HepG2 (cell line): ENCODE measurements at regions not wholly inside any gene's neighbourhood (a gene's known extent, or its start where the extent isn't known, plus 50 kb on each side); places are given as distances from the start of the nearest gene placed in this dataset.

Source experiments
- ATAC-seq: fragments of 200-7000 bp; cut with Tn5 transposase; 3 replicates; pipeline ENCODE4 v1.9.1; 2020; ENCODE audit warnings: mild to moderate bottlenecking, moderate library complexity
- BruUV-seq: library from RNA; stranded (reverse); fragments of 400-500 nt; replicated peaks from 2 replicates; lab custom pipeline; 2021; lab: Mats Ljungman, UMichigan
- CTCF ChIA-PET: fragments of 300-600 bp; formaldehyde crosslinking; extraction: SDS; loops from one replicate; lab custom pipeline; 2021; ENCODE audit warnings: low total read pairs, inconsistent platforms, low intra/inter-chr PET ratio; lab: Yijun Ruan, JAX
- POLR2A ChIA-PET: fragments of 350-600 bp; sonication (Branson Sonifier 250); formaldehyde crosslinking; loops from one replicate; lab custom pipeline; 2020; ENCODE audit warnings: antibody characterized with exemption, inconsistent platforms; lab: Yijun Ruan, JAX
- DNase-seq: peaks from one replicate; pipeline ENCODE4 v3.0.0-alpha.2; 2015; ENCODE audit warnings: low spot score
- FAIRE-seq: peaks from 3 replicates; lab custom pipeline; 2011; peaks lifted over from hg19 to GRCh38; lab: Jason Lieb, UNC
- H2AFZ ChIP-seq: one replicate; pipeline ENCODE4 v1.6.1; 2011; ENCODE audit warnings: low read length, inconsistent platforms
- H3K27ac ChIP-seq: fragments of 300-600 bp; 3 replicates; pipeline ENCODE4 v1.8.0; 2011; ENCODE audit warnings: mixed run types, mild to moderate bottlenecking, mixed read lengths, low read length, inconsistent platforms; ENCODE audit not compliant: insufficient read depth; ENCODE audit errors: extremely low read length
- H3K27me3 ChIP-seq, 2 experiments: fragments of 200-600 bp in 1 of 2; 2 replicates in 1 of 2; 3 replicates in 1 of 2; pipeline versions ENCODE4 v1.6.0 to v1.8.0; 2011; ENCODE audit warnings: low read length in 2 of 2, mild to moderate bottlenecking in 2 of 2, moderate library complexity in 2 of 2, inconsistent platforms in 1 of 2; ENCODE audit not compliant: insufficient read depth in 2 of 2, control insufficient read depth in 1 of 2
- H3K36me3 ChIP-seq, 2 experiments: fragments of 200-600 bp in 1 of 2; replicated peaks in 1 of 2; 2 replicates in 1 of 2; 3 replicates in 1 of 2; pipeline versions ENCODE4 v1.5.1 to v1.8.0; 2011; ENCODE audit warnings: low read length in 2 of 2, inconsistent platforms in 1 of 2; ENCODE audit not compliant: insufficient read depth in 2 of 2, control insufficient read depth in 1 of 2
- H3K4me1 ChIP-seq: 2 replicates; pipeline ENCODE4 v1.5.1; 2012; ENCODE audit warnings: low read length, inconsistent platforms; ENCODE audit not compliant: insufficient read depth
- H3K4me2 ChIP-seq: 2 replicates; pipeline ENCODE4 v1.6.0; 2011; ENCODE audit warnings: low read depth, low read length, inconsistent platforms
- H3K4me3 ChIP-seq, 3 experiments: fragments of 200-600 bp in 1 of 3; sonication (generic), shearing (Covaris generic) in 1 of 3; replicated peaks in 1 of 3; 2 replicates each; pipeline ENCODE4 v1.5.1; 2011 to 2016; ENCODE audit warnings: low read length in 3 of 3, inconsistent platforms in 2 of 3, low read depth in 2 of 3, mild to moderate bottlenecking in 2 of 3, control low read depth in 1 of 3, mixed read lengths in 1 of 3; ENCODE audit not compliant: insufficient read depth in 1 of 3
- H3K79me2 ChIP-seq: one replicate; pipeline ENCODE4 v1.6.1; 2011; ENCODE audit warnings: low read length, inconsistent platforms; ENCODE audit not compliant: insufficient read depth
- H3K9ac ChIP-seq: 2 replicates; pipeline ENCODE4 v1.6.0; 2011; ENCODE audit warnings: mild to moderate bottlenecking, low read depth, low read length, inconsistent platforms; ENCODE audit not compliant: insufficient read depth
- H3K9me3 ChIP-seq: 2 replicates; pipeline ENCODE4 v1.5.1; 2012; ENCODE audit warnings: mild to moderate bottlenecking, low read length
- H4K20me1 ChIP-seq: 2 replicates; pipeline ENCODE4 v1.6.0; 2011; ENCODE audit warnings: inconsistent platforms, mild to moderate bottlenecking, low read length, moderate library complexity; ENCODE audit not compliant: insufficient read depth
- GATAD1 ChIP-seq: IDR thresholded peaks from 2 replicates; pipeline ENCODE4 v1.6.1; 2016; ENCODE audit warnings: missing genetic modification reagents, missing compliant biosample characterization
- MED1 ChIP-seq: sonication (generic); formaldehyde crosslinking; IDR thresholded peaks from 2 replicates; pipeline ENCODE4 v1.4.0; 2020; ENCODE audit warnings: missing genetic modification reagents
- RAD51 ChIP-seq: fragments of 450-650 bp; IDR thresholded peaks from 2 replicates; pipeline ENCODE4 v1.6.1; 2016; ENCODE audit warnings: borderline replicate concordance
- ZNF501 ChIP-seq: sonication (generic); formaldehyde crosslinking; IDR thresholded peaks from 2 replicates; pipeline ENCODE4 v1.5.1; 2020; ENCODE audit warnings: mild to moderate bottlenecking, moderate library complexity, missing genetic modification reagents
- ZNF558 ChIP-seq: sonication (generic); formaldehyde crosslinking; IDR thresholded peaks from 2 replicates; pipeline ENCODE4 v1.9.0; 2022; ENCODE audit warnings: mild to moderate bottlenecking, missing genetic modification reagents, borderline replicate concordance
- ZNF644 ChIP-seq: IDR thresholded peaks from 2 replicates; pipeline ENCODE4 v1.6.1; 2016; ENCODE audit warnings: low read depth
- WGBS: methylation state at CpG from one replicate; pipeline ENCODE4 v1.1.6; 2017; ENCODE audit warnings: low lambda C conversion rate; 5-methylcytosine and 5-hydroxymethylcytosine counted together
- in situ Hi-C: cut with HindIII; loops from 2 replicates; pipeline ENCODE4 v1.10.0; 2017; ENCODE audit warnings: low pct_unique_long_range_greater_than_20kb; ENCODE audit not compliant: extremely low pct_ligation_motif_present
- intact Hi-C: fragments of 100-400 bp; cut with micrococcal nuclease; formaldehyde crosslinking; loops from one replicate; pipeline ENCODE4 v1.10.0; 2022; ENCODE audit not compliant: unreplicated experiment
- TF ChIP-seq, protein P1 (sequence below): sonication (generic); formaldehyde crosslinking; IDR thresholded peaks from 2 replicates; pipeline ENCODE4 v1.8.0; 2022; ENCODE audit warnings: mild to moderate bottlenecking, missing genetic modification reagents; ENCODE audit not compliant: insufficient replicate concordance
- TF ChIP-seq, protein P2 (sequence below): sonication (generic); formaldehyde crosslinking; IDR thresholded peaks from 2 replicates; pipeline ENCODE4 v1.4.0; 2020; ENCODE audit warnings: missing genetic modification reagents
- TF ChIP-seq, protein P3 (sequence below), 2 experiments: fragments of 450-650 bp in 1 of 2; sonication (generic) in 1 of 2; formaldehyde crosslinking; IDR thresholded peaks; 2 replicates each; pipeline versions ENCODE4 v1.5.0 to v1.8.0; 2020 to 2022; ENCODE audit warnings: mild to moderate bottlenecking in 1 of 2, missing genetic modification reagents in 1 of 2
- TF ChIP-seq, protein P4 (sequence below): IDR thresholded peaks from 2 replicates; pipeline ENCODE4 v1.6.1; 2016; ENCODE audit warnings: low read depth, missing genetic modification reagents, missing compliant biosample characterization
- TF ChIP-seq, protein P5 (sequence below): sonication (generic); formaldehyde crosslinking; IDR thresholded peaks from 2 replicates; pipeline ENCODE4 v1.4.0; 2020; ENCODE audit warnings: missing genetic modification reagents, mild to moderate bottlenecking, borderline replicate concordance

DNA sequence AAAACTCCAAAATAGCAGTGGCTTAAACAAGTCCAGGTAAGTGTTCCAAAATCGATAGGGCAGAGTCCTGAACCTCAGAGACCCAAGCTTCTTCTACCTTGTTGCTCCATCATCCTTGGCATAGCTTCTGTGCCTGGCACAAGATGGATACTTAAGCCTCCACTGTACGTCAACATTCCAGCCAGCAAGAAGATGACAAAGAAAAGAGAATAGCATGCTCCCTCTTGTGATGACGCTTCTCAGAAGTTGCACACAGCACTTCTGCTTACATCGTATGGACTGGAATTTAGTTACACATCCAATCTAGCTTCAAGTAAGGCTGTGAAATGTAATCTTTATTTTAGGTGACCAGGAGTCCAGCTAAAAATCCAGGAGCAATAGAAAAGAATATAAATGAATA is 227.4 kb downstream of the ESM1 start:
- POLR2A ChIA-PET = no interaction called here
- Histone ChIP-seq H3K9me3 (no peaks in the 10 kb centered on the region), H3K36me3 (no peaks in the 10 kb centered on the region), H3K27me3 (no peaks in the 10 kb centered on the region), H3K79me2 (no peaks in the 10 kb centered on the region), H3K27ac (no peak overlapping the region), H3K4me1 (no peaks in the 10 kb centered on the region), H3K4me2 (no peak overlapping the region), H4K20me1 (no peaks in the 10 kb centered on the region), H3K4me3 (no peak overlapping the region), H3K9ac (no peak overlapping the region), H2AFZ (no peak overlapping the region)
- CTCF ChIA-PET = no interaction called here
- in situ Hi-C loops = no loop called here
- 22% methylated on average over 4 of the region's 4 CpGs for WGBS
- no peak for ATAC-seq
- no TSS peak for BruUV-seq
- no peak for FAIRE-seq
- DNase-seq = no peak
- intact Hi-C loops = no loop called here
- TF ChIP-seq, protein P1, sequence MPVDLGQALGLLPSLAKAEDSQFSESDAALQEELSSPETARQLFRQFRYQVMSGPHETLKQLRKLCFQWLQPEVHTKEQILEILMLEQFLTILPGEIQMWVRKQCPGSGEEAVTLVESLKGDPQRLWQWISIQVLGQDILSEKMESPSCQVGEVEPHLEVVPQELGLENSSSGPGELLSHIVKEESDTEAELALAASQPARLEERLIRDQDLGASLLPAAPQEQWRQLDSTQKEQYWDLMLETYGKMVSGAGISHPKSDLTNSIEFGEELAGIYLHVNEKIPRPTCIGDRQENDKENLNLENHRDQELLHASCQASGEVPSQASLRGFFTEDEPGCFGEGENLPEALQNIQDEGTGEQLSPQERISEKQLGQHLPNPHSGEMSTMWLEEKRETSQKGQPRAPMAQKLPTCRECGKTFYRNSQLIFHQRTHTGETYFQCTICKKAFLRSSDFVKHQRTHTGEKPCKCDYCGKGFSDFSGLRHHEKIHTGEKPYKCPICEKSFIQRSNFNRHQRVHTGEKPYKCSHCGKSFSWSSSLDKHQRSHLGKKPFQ (CRISPR knock-in tag) = no peak
- TF ChIP-seq ZNF558 (CRISPR knock-in tag) (no peak), MED1 (CRISPR knock-in tag) (no peak), ZNF501 (CRISPR knock-in tag) (no peak), RAD51 (no peak), GATAD1 (CRISPR knock-in tag) (no peak), ZNF644 (CRISPR knock-in tag) (no peak)
- TF ChIP-seq, protein P2, sequence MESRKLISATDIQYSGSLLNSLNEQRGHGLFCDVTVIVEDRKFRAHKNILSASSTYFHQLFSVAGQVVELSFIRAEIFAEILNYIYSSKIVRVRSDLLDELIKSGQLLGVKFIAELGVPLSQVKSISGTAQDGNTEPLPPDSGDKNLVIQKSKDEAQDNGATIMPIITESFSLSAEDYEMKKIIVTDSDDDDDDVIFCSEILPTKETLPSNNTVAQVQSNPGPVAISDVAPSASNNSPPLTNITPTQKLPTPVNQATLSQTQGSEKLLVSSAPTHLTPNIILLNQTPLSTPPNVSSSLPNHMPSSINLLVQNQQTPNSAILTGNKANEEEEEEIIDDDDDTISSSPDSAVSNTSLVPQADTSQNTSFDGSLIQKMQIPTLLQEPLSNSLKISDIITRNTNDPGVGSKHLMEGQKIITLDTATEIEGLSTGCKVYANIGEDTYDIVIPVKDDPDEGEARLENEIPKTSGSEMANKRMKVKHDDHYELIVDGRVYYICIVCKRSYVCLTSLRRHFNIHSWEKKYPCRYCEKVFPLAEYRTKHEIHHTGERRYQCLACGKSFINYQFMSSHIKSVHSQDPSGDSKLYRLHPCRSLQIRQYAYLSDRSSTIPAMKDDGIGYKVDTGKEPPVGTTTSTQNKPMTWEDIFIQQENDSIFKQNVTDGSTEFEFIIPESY = no peak
- TF ChIP-seq, protein P3, sequence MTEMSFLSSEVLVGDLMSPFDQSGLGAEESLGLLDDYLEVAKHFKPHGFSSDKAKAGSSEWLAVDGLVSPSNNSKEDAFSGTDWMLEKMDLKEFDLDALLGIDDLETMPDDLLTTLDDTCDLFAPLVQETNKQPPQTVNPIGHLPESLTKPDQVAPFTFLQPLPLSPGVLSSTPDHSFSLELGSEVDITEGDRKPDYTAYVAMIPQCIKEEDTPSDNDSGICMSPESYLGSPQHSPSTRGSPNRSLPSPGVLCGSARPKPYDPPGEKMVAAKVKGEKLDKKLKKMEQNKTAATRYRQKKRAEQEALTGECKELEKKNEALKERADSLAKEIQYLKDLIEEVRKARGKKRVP (CRISPR knock-in tag; IDR thresholded peaks at IDR 0.05) = no peak
- TF ChIP-seq, protein P4, sequence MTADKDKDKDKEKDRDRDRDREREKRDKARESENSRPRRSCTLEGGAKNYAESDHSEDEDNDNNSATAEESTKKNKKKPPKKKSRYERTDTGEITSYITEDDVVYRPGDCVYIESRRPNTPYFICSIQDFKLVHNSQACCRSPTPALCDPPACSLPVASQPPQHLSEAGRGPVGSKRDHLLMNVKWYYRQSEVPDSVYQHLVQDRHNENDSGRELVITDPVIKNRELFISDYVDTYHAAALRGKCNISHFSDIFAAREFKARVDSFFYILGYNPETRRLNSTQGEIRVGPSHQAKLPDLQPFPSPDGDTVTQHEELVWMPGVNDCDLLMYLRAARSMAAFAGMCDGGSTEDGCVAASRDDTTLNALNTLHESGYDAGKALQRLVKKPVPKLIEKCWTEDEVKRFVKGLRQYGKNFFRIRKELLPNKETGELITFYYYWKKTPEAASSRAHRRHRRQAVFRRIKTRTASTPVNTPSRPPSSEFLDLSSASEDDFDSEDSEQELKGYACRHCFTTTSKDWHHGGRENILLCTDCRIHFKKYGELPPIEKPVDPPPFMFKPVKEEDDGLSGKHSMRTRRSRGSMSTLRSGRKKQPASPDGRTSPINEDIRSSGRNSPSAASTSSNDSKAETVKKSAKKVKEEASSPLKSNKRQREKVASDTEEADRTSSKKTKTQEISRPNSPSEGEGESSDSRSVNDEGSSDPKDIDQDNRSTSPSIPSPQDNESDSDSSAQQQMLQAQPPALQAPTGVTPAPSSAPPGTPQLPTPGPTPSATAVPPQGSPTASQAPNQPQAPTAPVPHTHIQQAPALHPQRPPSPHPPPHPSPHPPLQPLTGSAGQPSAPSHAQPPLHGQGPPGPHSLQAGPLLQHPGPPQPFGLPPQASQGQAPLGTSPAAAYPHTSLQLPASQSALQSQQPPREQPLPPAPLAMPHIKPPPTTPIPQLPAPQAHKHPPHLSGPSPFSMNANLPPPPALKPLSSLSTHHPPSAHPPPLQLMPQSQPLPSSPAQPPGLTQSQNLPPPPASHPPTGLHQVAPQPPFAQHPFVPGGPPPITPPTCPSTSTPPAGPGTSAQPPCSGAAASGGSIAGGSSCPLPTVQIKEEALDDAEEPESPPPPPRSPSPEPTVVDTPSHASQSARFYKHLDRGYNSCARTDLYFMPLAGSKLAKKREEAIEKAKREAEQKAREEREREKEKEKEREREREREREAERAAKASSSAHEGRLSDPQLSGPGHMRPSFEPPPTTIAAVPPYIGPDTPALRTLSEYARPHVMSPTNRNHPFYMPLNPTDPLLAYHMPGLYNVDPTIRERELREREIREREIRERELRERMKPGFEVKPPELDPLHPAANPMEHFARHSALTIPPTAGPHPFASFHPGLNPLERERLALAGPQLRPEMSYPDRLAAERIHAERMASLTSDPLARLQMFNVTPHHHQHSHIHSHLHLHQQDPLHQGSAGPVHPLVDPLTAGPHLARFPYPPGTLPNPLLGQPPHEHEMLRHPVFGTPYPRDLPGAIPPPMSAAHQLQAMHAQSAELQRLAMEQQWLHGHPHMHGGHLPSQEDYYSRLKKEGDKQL (CRISPR knock-in tag) = no peak
- TF ChIP-seq, protein P5, sequence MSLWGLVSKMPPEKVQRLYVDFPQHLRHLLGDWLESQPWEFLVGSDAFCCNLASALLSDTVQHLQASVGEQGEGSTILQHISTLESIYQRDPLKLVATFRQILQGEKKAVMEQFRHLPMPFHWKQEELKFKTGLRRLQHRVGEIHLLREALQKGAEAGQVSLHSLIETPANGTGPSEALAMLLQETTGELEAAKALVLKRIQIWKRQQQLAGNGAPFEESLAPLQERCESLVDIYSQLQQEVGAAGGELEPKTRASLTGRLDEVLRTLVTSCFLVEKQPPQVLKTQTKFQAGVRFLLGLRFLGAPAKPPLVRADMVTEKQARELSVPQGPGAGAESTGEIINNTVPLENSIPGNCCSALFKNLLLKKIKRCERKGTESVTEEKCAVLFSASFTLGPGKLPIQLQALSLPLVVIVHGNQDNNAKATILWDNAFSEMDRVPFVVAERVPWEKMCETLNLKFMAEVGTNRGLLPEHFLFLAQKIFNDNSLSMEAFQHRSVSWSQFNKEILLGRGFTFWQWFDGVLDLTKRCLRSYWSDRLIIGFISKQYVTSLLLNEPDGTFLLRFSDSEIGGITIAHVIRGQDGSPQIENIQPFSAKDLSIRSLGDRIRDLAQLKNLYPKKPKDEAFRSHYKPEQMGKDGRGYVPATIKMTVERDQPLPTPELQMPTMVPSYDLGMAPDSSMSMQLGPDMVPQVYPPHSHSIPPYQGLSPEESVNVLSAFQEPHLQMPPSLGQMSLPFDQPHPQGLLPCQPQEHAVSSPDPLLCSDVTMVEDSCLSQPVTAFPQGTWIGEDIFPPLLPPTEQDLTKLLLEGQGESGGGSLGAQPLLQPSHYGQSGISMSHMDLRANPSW = no peak
